ENCODE measurements at regions not wholly inside any gene's neighbourhood (a gene's known extent, or its start where the extent isn't known, plus 50 kb on each side); places are given as distances from the start of the nearest gene placed in this dataset.

- TF ChIP-seq POLR2A (IDR thresholded peaks at IDR 0.05) = no peak
- TF ChIP-seq, protein P1, sequence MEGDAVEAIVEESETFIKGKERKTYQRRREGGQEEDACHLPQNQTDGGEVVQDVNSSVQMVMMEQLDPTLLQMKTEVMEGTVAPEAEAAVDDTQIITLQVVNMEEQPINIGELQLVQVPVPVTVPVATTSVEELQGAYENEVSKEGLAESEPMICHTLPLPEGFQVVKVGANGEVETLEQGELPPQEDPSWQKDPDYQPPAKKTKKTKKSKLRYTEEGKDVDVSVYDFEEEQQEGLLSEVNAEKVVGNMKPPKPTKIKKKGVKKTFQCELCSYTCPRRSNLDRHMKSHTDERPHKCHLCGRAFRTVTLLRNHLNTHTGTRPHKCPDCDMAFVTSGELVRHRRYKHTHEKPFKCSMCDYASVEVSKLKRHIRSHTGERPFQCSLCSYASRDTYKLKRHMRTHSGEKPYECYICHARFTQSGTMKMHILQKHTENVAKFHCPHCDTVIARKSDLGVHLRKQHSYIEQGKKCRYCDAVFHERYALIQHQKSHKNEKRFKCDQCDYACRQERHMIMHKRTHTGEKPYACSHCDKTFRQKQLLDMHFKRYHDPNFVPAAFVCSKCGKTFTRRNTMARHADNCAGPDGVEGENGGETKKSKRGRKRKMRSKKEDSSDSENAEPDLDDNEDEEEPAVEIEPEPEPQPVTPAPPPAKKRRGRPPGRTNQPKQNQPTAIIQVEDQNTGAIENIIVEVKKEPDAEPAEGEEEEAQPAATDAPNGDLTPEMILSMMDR (IDR thresholded peaks at IDR 0.05) = no peak
Measured at GRCh38 chr2:37780387-37780676, 108.9 kb upstream of the CDC42EP3 start.
